Peyer's patch (tissue), 4 donors: ENCODE measurements at regions not wholly inside any gene's neighbourhood (a gene's known extent, or its start where the extent isn't known, plus 50 kb on each side); places are given as distances from the start of the nearest gene placed in this dataset.

Experiments used
- DNase-seq, 3 donors: peaks; one replicate each; pipeline ENCODE4 v3.0.0-alpha.2; 2017 to 2019
- H3K27ac ChIP-seq, 4 donors: fragments of 200-600 bp; sonication (generic); one replicate each; pipeline ENCODE4 v1.5.1; 2016 to 2019
- H3K27me3 ChIP-seq, 2 donors: fragments of 200-600 bp; sonication (generic); one replicate each; pipeline ENCODE4 v1.5.1; 2019
- H3K36me3 ChIP-seq, 3 donors: fragments of 200-600 bp; sonication (generic); one replicate each; pipeline ENCODE4 v1.5.1; 2016 to 2019
- H3K4me1 ChIP-seq, 4 donors: fragments of 200-600 bp; sonication (generic); one replicate each; pipeline ENCODE4 v1.5.1; 2016 to 2019
- H3K4me3 ChIP-seq, 4 donors: fragments of 200-600 bp; sonication (generic); 1 replicate in 3 of 4; 2 replicates in 1 of 4; pipeline ENCODE4 v1.5.1; 2016 to 2019; ENCODE audit warnings: mild to moderate bottlenecking in 1 of 4
- H3K9me3 ChIP-seq, 4 donors: fragments of 200-600 bp; sonication (generic); one replicate each; pipeline ENCODE4 v1.5.1; 2016 to 2019; ENCODE audit warnings: mild to moderate bottlenecking in 1 of 4
- POLR2A ChIP-seq, 2 donors: fragments of 450-650 bp; IDR thresholded peaks; one replicate each; pipeline ENCODE4 v1.5.1; 2017; ENCODE audit warnings: antibody characterized with exemption in 2 of 2, mild to moderate bottlenecking in 2 of 2, moderate library complexity in 2 of 2
- TF ChIP-seq, protein P1 (sequence below), 6 experiments: fragments of 450-650 bp in 4 of 6; fragments of 200-600 bp in 2 of 6; sonication (generic) in 1 of 6; IDR thresholded peaks; one replicate each; pipeline ENCODE4 v1.5.1; 2017 to 2019; ENCODE audit warnings: antibody characterized with exemption in 6 of 6, mild to moderate bottlenecking in 3 of 6, moderate library complexity in 1 of 6

GRCh38 chr2:175815537-175815936, 186.5 kb downstream of the LNPK start:
- no peak overlapping the region for H3K27ac ChIP-seq
- H3K4me3 ChIP-seq, result no peak overlapping the region
- TF ChIP-seq, protein P1, sequence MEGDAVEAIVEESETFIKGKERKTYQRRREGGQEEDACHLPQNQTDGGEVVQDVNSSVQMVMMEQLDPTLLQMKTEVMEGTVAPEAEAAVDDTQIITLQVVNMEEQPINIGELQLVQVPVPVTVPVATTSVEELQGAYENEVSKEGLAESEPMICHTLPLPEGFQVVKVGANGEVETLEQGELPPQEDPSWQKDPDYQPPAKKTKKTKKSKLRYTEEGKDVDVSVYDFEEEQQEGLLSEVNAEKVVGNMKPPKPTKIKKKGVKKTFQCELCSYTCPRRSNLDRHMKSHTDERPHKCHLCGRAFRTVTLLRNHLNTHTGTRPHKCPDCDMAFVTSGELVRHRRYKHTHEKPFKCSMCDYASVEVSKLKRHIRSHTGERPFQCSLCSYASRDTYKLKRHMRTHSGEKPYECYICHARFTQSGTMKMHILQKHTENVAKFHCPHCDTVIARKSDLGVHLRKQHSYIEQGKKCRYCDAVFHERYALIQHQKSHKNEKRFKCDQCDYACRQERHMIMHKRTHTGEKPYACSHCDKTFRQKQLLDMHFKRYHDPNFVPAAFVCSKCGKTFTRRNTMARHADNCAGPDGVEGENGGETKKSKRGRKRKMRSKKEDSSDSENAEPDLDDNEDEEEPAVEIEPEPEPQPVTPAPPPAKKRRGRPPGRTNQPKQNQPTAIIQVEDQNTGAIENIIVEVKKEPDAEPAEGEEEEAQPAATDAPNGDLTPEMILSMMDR (IDR thresholded peaks at IDR 0.05), result no peak
- TF ChIP-seq POLR2A (IDR thresholded peaks at IDR 0.05), result no peak
- H3K36me3 ChIP-seq, result no peaks in the 10 kb centered on the region
- DNase-seq, result no peak
- no peaks in the 10 kb centered on the region for H3K4me1 ChIP-seq
- H3K9me3 ChIP-seq, result peaks cover 0 to 4% (median 0%) of the 10 kb centered on the region in 4 donors
- H3K27me3 ChIP-seq, result no peaks in the 10 kb centered on the region

DNA sequence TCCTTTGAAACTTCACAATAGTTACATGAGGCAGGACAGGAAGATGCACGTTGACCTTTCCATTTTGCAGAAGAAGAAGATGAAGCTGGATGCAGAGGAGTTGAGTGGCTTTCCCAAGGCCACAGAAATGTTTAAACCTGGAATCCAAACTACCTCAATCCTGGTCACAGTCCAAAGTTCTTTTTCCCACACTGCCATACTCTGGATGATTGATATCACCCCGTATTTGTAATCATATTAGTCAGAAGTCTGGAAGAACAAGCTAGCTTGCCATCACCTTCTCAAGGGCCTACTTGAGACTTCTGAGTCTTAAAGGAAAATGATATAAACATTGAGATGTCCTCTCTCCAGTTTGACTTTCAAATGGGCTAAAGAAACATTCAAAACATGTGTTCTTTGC, 190.1 kb downstream of the LNPK start:
- H3K27me3 ChIP-seq, result no peaks in the 10 kb centered on the region
- TF ChIP-seq POLR2A (IDR thresholded peaks at IDR 0.05), result no peak
- TF ChIP-seq, protein P1 (IDR thresholded peaks at IDR 0.05), result no peak
- H3K36me3 ChIP-seq, result no peaks in the 10 kb centered on the region
- DNase-seq, result no peak
- no peaks in the 10 kb centered on the region for H3K4me1 ChIP-seq
- H3K27ac ChIP-seq, result no peak overlapping the region
- H3K9me3 ChIP-seq, result peaks cover 0 to 4% (median 0%) of the 10 kb centered on the region in 4 donors
- no peak overlapping the region for H3K4me3 ChIP-seq

DNA sequence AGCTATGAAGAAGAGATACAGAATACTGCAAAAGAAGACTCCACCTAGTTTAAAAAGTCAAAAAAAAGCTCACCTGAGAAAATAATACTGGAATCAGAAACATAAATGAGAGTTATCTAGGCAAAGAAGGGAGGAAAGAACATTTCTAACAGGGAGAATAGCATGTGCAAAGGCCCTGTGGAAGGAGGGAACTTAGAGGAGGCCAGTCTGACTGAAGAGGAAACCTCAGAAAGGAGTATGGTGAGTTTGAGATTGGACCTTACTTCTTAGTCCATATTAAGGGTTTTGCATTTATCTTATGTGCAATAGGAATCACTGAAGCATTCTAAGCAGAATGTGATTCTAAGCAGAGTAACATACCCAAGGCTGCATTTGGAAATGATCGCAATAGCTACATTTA, 193.2 kb downstream of the LNPK start:
- Histone ChIP-seq H3K36me3 (no peaks in the 10 kb centered on the region), H3K27ac (no peak overlapping the region), H3K27me3 (no peaks in the 10 kb centered on the region), H3K4me1 (no peaks in the 10 kb centered on the region), H3K9me3 (no peaks in the 10 kb centered on the region), H3K4me3 (no peak overlapping the region)
- DNase-seq, result no peak
- TF ChIP-seq POLR2A (IDR thresholded peaks at IDR 0.05), result no peak
- TF ChIP-seq, protein P1 (IDR thresholded peaks at IDR 0.05), result no peak

- Histone ChIP-seq H3K4me3 (no peak overlapping the region), H3K4me1 (no peaks in the 10 kb centered on the region), H3K27me3 (no peaks in the 10 kb centered on the region), H3K36me3 (no peaks in the 10 kb centered on the region), H3K27ac (no peak overlapping the region), H3K9me3 (no peaks in the 10 kb centered on the region)
- TF ChIP-seq, protein P1 (IDR thresholded peaks at IDR 0.05), result no peak
- TF ChIP-seq POLR2A (IDR thresholded peaks at IDR 0.05), result no peak
- no peak for DNase-seq
These were observed 194.0 kb downstream of the LNPK start for GRCh38 chr2:175808078-175808477.

GRCh38 chr2:175807031-175807873, 194.8 kb downstream of the LNPK start:
- DNase-seq, result no peak
- H3K4me3 ChIP-seq, result no peak overlapping the region
- H3K4me1 ChIP-seq, result no peaks in the 10 kb centered on the region
- no peaks in the 10 kb centered on the region for H3K27me3 ChIP-seq
- H3K36me3 ChIP-seq, result no peaks in the 10 kb centered on the region
- no peak overlapping the region for H3K27ac ChIP-seq
- H3K9me3 ChIP-seq, result no peaks in the 10 kb centered on the region
- no peak for TF ChIP-seq POLR2A (IDR thresholded peaks at IDR 0.05)
- TF ChIP-seq, protein P1 (IDR thresholded peaks at IDR 0.05), result no peak
